OCI-LY7 (cell line): ENCODE measurements at regions not wholly inside any gene's neighbourhood (a gene's known extent, or its start where the extent isn't known, plus 50 kb on each side); places are given as distances from the start of the nearest gene placed in this dataset.

Source experiments
- BruUV-seq: library from RNA; stranded (reverse); fragments of 400-500 nt; replicated peaks from 2 replicates; lab custom pipeline; 2021; lab: Mats Ljungman, UMichigan
- CTCF ChIA-PET: fragments of 300-600 bp; sonication (Branson Sonifier 250); formaldehyde crosslinking; loops from one replicate; lab custom pipeline; 2022; ENCODE audit warnings: antibody characterized with exemption; ENCODE audit not compliant: unreplicated experiment; lab: Charles Lee
- POLR2A ChIA-PET: fragments of 300-600 bp; sonication (Branson Sonifier 250); formaldehyde crosslinking; loops from one replicate; lab custom pipeline; 2022; ENCODE audit warnings: antibody characterized with exemption; lab: Charles Lee
- DNase-seq: peaks from one replicate; pipeline ENCODE4 v3.0.0-alpha.2; 2015; ENCODE audit warnings: low spot score
- H2AFZ ChIP-seq: fragments of 200-600 bp; sonication (generic), shearing (Covaris generic); 2 replicates; pipeline ENCODE4 v1.6.1; 2014; ENCODE audit warnings: mild to moderate bottlenecking, antibody characterized with exemption, low read length, moderate library complexity
- H3K27ac ChIP-seq: fragments of 200-600 bp; sonication (generic); 2 replicates; pipeline ENCODE4 v1.5.1; 2014; ENCODE audit warnings: mixed run types, low read depth, mild to moderate bottlenecking, moderate library complexity, low read length, inconsistent platforms; ENCODE audit not compliant: poor library complexity, severe bottlenecking
- H3K36me3 ChIP-seq: fragments of 200-600 bp; sonication (generic); 2 replicates; pipeline ENCODE4 v1.6.1; 2014; ENCODE audit warnings: mild to moderate bottlenecking, antibody characterized with exemption, low read length, moderate library complexity, mixed read lengths; ENCODE audit not compliant: insufficient read depth
- H3K4me1 ChIP-seq: fragments of 200-600 bp; sonication (generic); 2 replicates; pipeline ENCODE4 v1.5.1; 2014; ENCODE audit warnings: mild to moderate bottlenecking, low read length; ENCODE audit not compliant: insufficient read depth, poor library complexity, severe bottlenecking
- H3K4me2 ChIP-seq: fragments of 200-600 bp; sonication (generic); 2 replicates; pipeline ENCODE4 v1.6.1; 2014; ENCODE audit warnings: mild to moderate bottlenecking, low read length
- H3K4me3 ChIP-seq: fragments of 200-600 bp; sonication (generic); 2 replicates; pipeline ENCODE4 v1.5.1; 2014; ENCODE audit warnings: mild to moderate bottlenecking, low read depth, low read length; ENCODE audit not compliant: poor library complexity, severe bottlenecking
- H3K79me2 ChIP-seq: fragments of 200-600 bp; sonication (generic); 2 replicates; pipeline ENCODE4 v1.6.1; 2016; ENCODE audit warnings: low read depth, mild to moderate bottlenecking, low read length, moderate library complexity, mixed read lengths; ENCODE audit not compliant: insufficient read depth
- H3K9me2 ChIP-seq: fragments of 200-600 bp; sonication (generic); 2 replicates; pipeline ENCODE4 v1.6.1; 2016; ENCODE audit warnings: mild to moderate bottlenecking, low read length, mixed read lengths; ENCODE audit not compliant: insufficient read depth
- H3K9me3 ChIP-seq: fragments of 200-600 bp; sonication (generic); 2 replicates; pipeline ENCODE4 v1.6.1; 2014; ENCODE audit warnings: mild to moderate bottlenecking, mixed run types, low read length, mixed read lengths
- H4K20me1 ChIP-seq: fragments of 200-600 bp; sonication (generic); 2 replicates; pipeline ENCODE4 v1.6.1; 2014; ENCODE audit warnings: mild to moderate bottlenecking, antibody characterized with exemption, low read length, moderate library complexity, mixed read lengths; ENCODE audit not compliant: insufficient read depth
- EZH2phosphoT487 ChIP-seq: fragments of 200-600 bp; sonication (generic); IDR thresholded peaks from 2 replicates; pipeline ENCODE4 v1.6.1; 2018; ENCODE audit warnings: low read depth, borderline replicate concordance, mild to moderate bottlenecking, mixed run types, antibody characterized with exemption, low read length, moderate library complexity, mixed read lengths
- intact Hi-C: fragments of 100-400 bp; cut with micrococcal nuclease; formaldehyde crosslinking; loops from one replicate; pipeline ENCODE4 v1.10.0; 2022; ENCODE audit not compliant: unreplicated experiment
- TF ChIP-seq, protein P1 (sequence below): fragments of 200-600 bp; sonication (generic); conservative IDR thresholded peaks from 2 replicates; pipeline ENCODE4 v1.5.1; 2014; ENCODE audit warnings: mild to moderate bottlenecking, antibody characterized with exemption, low read length, moderate library complexity, mixed read lengths

DNA sequence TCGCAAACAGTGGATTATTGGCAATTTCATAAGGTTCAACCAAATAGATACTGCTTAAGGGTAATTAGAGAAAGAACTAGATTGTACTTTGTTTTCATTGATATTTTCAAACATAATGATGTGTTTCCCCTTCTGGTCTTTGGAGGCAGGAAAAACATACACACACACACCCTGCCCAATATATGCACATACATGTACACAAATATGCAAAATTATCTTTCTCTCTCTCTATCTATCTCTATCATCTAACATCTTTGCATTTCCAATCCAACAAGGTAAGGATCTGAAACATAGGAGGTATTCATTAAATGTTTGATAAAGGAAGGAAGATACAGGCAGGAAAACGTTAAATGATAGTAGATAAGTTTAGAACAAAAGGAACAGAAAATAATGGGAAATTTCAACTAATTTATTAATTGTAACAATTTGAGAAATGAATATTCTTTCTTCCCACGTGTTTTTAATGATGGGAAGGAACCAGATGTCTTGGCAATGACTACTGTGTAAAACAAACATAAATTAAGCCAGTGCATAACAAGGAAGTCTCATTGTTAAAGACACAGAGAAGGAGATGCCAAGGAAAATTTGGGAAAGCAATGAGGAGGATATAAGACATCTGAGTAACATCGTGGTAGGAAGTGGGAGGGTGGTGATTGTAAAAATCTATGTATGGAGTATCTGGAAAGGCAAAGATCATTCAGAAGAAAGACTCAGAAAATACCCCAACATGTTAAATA, 532.1 kb downstream of the GBA3 start:
- Histone ChIP-seq H3K79me2 (no peaks in the 10 kb centered on the region), H3K4me2 (no peak overlapping the region), H3K36me3 (no peaks in the 10 kb centered on the region), H2AFZ (no peak overlapping the region), H3K9me3 (0 out of 2 replicates have a peak, but pooled peaks cover 5% of the 10 kb centered on the region), H3K9me2 (no peaks in the 10 kb centered on the region), H3K27ac (no peak overlapping the region), H4K20me1 (no peaks in the 10 kb centered on the region), H3K4me3 (no peak overlapping the region), H3K4me1 (no peaks in the 10 kb centered on the region)
- intact Hi-C loops: no loop called here
- ChIA-PET POLR2A (interaction anchor here (0.6 kb wide), 1 partner anchor 16 kb away, joined by 3 read pairs; no protein-coding TSS in a partner anchor), CTCF (no interaction called here)
- no TSS peak for BruUV-seq
- TF ChIP-seq, protein P1, sequence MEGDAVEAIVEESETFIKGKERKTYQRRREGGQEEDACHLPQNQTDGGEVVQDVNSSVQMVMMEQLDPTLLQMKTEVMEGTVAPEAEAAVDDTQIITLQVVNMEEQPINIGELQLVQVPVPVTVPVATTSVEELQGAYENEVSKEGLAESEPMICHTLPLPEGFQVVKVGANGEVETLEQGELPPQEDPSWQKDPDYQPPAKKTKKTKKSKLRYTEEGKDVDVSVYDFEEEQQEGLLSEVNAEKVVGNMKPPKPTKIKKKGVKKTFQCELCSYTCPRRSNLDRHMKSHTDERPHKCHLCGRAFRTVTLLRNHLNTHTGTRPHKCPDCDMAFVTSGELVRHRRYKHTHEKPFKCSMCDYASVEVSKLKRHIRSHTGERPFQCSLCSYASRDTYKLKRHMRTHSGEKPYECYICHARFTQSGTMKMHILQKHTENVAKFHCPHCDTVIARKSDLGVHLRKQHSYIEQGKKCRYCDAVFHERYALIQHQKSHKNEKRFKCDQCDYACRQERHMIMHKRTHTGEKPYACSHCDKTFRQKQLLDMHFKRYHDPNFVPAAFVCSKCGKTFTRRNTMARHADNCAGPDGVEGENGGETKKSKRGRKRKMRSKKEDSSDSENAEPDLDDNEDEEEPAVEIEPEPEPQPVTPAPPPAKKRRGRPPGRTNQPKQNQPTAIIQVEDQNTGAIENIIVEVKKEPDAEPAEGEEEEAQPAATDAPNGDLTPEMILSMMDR: no peak
- no peak for TF ChIP-seq EZH2phosphoT487
- DNase-seq: no peak

DNA sequence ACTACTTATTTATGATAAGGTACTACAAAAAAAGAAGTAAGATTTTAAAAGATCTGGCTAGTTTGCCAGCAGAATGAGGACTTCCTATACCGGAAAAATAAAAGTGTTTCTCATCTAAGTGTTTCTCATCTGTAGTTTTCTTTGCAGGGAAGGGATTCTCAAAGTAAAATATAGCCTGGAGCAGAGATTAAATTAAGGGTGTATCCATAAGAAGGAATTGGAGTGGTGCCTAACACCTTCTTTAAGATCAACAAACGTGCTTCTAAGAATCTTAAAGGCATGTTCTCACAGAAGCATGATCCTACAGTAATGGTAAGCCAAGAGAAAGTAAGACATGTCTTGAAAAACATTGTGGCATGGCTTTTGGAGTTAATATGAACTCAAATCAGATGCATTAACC, 528.2 kb downstream of the GBA3 start:
- BruUV-seq: no TSS peak
- CTCF ChIA-PET: no interaction called here
- H3K9me3 ChIP-seq: 0 out of 2 replicates have a peak, but pooled peaks cover 5% of the 10 kb centered on the region
- H3K27ac ChIP-seq: no peak overlapping the region
- H2AFZ ChIP-seq: no peak overlapping the region
- no peaks in the 10 kb centered on the region for H3K4me1 ChIP-seq
- no peak for DNase-seq
- POLR2A ChIA-PET: no interaction called here
- no peak for TF ChIP-seq EZH2phosphoT487
- TF ChIP-seq, protein P1: no peak
- H3K4me3 ChIP-seq: no peak overlapping the region
- H3K4me2 ChIP-seq: no peak overlapping the region
- H3K36me3 ChIP-seq: no peaks in the 10 kb centered on the region
- intact Hi-C loops: no loop called here
- H3K9me2 ChIP-seq: no peaks in the 10 kb centered on the region
- no peaks in the 10 kb centered on the region for H3K79me2 ChIP-seq
- H4K20me1 ChIP-seq: no peaks in the 10 kb centered on the region

DNA sequence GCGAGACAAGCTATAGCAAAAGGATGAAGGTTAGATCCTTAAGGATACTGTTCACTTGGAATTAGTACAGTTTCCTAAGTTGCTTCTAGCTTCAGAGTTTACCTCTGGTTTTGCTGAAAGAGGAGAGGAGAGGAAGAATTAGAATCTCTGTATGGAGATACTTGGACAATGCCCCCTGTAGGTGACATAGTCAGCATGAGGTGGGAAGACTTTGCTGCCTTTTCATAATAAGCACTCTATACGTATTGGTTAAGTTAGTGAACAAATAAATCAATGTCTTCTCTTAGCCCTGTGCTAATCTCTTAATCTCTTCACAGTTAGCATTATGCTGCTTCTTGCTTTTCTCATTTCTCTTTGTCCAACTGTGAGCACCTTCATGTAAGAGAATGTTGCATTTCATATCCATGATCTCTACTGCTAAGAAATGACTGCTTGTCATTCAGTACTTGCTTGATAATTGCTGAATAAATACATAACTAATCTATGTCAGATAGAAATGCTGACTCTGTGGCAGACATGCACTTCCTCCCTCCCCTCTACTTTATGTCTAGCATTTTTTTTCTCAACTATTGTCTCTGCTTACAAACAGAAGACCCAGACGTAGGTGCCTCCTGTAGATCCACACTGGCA, 527.2 kb downstream of the GBA3 start:
- no TSS peak for BruUV-seq
- no peaks in the 10 kb centered on the region for H3K36me3 ChIP-seq
- no peak for DNase-seq
- TF ChIP-seq, protein P1: 0 out of 2 replicates have a peak, but pooled peaks have one; percentile 23
- no peak for TF ChIP-seq EZH2phosphoT487
- ChIA-PET CTCF (no interaction called here), POLR2A (interaction anchor here (1.5 kb wide), 1 partner anchor 69 kb away, joined by 5 read pairs; no protein-coding TSS in a partner anchor)
- H4K20me1 ChIP-seq: no peaks in the 10 kb centered on the region
- H3K9me3 ChIP-seq: 0 out of 2 replicates have a peak, but pooled peaks cover under 1% of the 10 kb centered on the region
- H3K4me3 ChIP-seq: no peak overlapping the region
- no peak overlapping the region for H3K4me2 ChIP-seq
- no peaks in the 10 kb centered on the region for H3K4me1 ChIP-seq
- H3K9me2 ChIP-seq: no peaks in the 10 kb centered on the region
- H3K27ac ChIP-seq: no peak overlapping the region
- no peaks in the 10 kb centered on the region for H3K79me2 ChIP-seq
- H2AFZ ChIP-seq: no peak overlapping the region
- intact Hi-C loops: no loop called here
